Breast epithelium (tissue), 3 donors: ENCODE measurements at regions not wholly inside any gene's neighbourhood (a gene's known extent, or its start where the extent isn't known, plus 50 kb on each side); places are given as distances from the start of the nearest gene placed in this dataset.

Experiments
- CTCF ChIP-seq, 3 donors: fragments of 450-650 bp; IDR thresholded peaks; one replicate each; pipeline ENCODE4 v1.5.1; 2016 to 2017; ENCODE audit warnings: antibody characterized with exemption in 3 of 3, mild to moderate bottlenecking in 3 of 3, moderate library complexity in 3 of 3
- POLR2A ChIP-seq: fragments of 450-650 bp; IDR thresholded peaks from one replicate; pipeline ENCODE4 v1.6.1; 2016; ENCODE audit warnings: antibody characterized with exemption, mild to moderate bottlenecking, moderate library complexity
- POLR2AphosphoS5 ChIP-seq, 3 donors: sonication (generic); formaldehyde crosslinking; IDR thresholded peaks; one replicate each; pipeline ENCODE4 v1.6.1; 2017; ENCODE audit warnings: antibody characterized with exemption in 3 of 3

DNA sequence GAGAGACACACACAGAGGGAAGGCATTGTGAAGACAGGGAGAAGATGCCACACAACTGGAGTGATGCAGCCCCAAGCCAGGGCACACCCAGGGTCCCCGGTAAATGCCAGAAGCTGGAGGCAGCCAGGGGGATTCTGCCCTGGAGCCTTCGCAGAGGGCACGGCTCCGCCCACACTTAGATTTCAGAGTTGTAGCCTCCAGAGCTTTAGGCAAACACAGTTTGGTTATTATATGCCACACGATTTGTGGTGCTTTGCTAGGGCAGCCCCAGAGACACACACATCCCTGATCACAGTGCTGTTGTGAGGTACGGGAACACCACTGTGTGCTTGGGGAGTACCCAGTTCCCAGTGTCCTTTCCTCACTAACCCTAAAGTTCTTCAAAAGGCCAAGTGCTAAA, 280.6 kb downstream of the SMOC2 start:
- TF ChIP-seq CTCF (IDR thresholded peaks at IDR 0.05), result no peak
- TF ChIP-seq POLR2AphosphoS5 (IDR thresholded peaks at IDR 0.05), result no peak
- no peak for TF ChIP-seq POLR2A
